HEK293 (cell line): ENCODE measurements at regions not wholly inside any gene's neighbourhood (a gene's known extent, or its start where the extent isn't known, plus 50 kb on each side); places are given as distances from the start of the nearest gene placed in this dataset.

Experiments
- CTCF ChIA-PET: fragments of 350-600 bp; formaldehyde crosslinking; extraction: SDS; loops from one replicate; lab custom pipeline; 2021; ENCODE audit warnings: antibody characterized with exemption; lab: Yijun Ruan, JAX
- POLR2A ChIA-PET: fragments of 300-600 bp; formaldehyde crosslinking; extraction: SDS; loops from one replicate; lab custom pipeline; 2020; ENCODE audit warnings: antibody characterized with exemption, inconsistent platforms; lab: Yijun Ruan, JAX
- H3K27ac ChIP-seq: fragments of 200-500 bp; sonication (Bioruptor generic); 2 replicates; pipeline ENCODE4 v1.5.1; 2014; ENCODE audit warnings: low read depth, low read length, control low read depth, inconsistent platforms; ENCODE audit errors: extremely low read depth
- H3K36me3 ChIP-seq, 2 experiments: fragments of 200-500 bp in 1 of 2; sonication (Bioruptor generic) in 1 of 2; 1 replicate in 1 of 2; 2 replicates in 1 of 2; pipeline ENCODE4 v1.5.1; 2014 to 2017; ENCODE audit warnings: inconsistent platforms in 2 of 2, low read length in 2 of 2; ENCODE audit not compliant: control insufficient read depth in 2 of 2, insufficient read depth in 1 of 2
- H3K4me1 ChIP-seq: fragments of 200-500 bp; sonication (Bioruptor generic); 2 replicates; pipeline ENCODE4 v1.5.1; 2014; ENCODE audit warnings: mild to moderate bottlenecking, low read length, inconsistent platforms; ENCODE audit not compliant: control insufficient read depth, insufficient read depth
- H3K4me3 ChIP-seq: 2 replicates; pipeline ENCODE4 v1.5.1; 2011; ENCODE audit warnings: low read depth, mild to moderate bottlenecking, control low read depth, low read length, moderate library complexity
- H3K9me3 ChIP-seq: fragments of 200-500 bp; sonication (Bioruptor generic); 2 replicates; pipeline ENCODE4 v1.5.1; 2014; ENCODE audit warnings: low read depth, low read length, inconsistent platforms; ENCODE audit not compliant: control insufficient read depth, insufficient read depth
- BCL11B ChIP-seq: fragments of 450-650 bp; formaldehyde crosslinking; IDR thresholded peaks from 2 replicates; pipeline ENCODE4 v1.5.1; 2016; ENCODE audit warnings: low read depth, missing biosample characterization, missing genetic modification characterization
- ELK4 ChIP-seq: IDR thresholded peaks from 2 replicates; pipeline ENCODE4 v1.6.1; 2011; ENCODE audit warnings: mild to moderate bottlenecking, low read depth, low read length, borderline replicate concordance
- HIC1 ChIP-seq: fragments of 450-650 bp; formaldehyde crosslinking; IDR thresholded peaks from 2 replicates; pipeline ENCODE4 v1.5.1; 2016; ENCODE audit warnings: missing biosample characterization, missing genetic modification characterization
- HOXC10 ChIP-seq: sonication (generic); formaldehyde crosslinking; IDR thresholded peaks from 2 replicates; pipeline ENCODE4 v1.8.1; 2023; ENCODE audit warnings: mild to moderate bottlenecking, missing genetic modification reagents
- KLF9 ChIP-seq: fragments of 450-650 bp; formaldehyde crosslinking; IDR thresholded peaks from 2 replicates; pipeline ENCODE4 v1.5.1; 2016; ENCODE audit warnings: missing biosample characterization, missing genetic modification characterization, low read depth
- MEIS1 ChIP-seq: sonication (generic); formaldehyde crosslinking; IDR thresholded peaks from 2 replicates; pipeline ENCODE4 v1.8.1; 2022; ENCODE audit warnings: missing genetic modification reagents, mild to moderate bottlenecking, borderline replicate concordance
- PRDM4 ChIP-seq: fragments of 450-650 bp; formaldehyde crosslinking; IDR thresholded peaks from 2 replicates; pipeline ENCODE4 v1.5.1; 2017; ENCODE audit warnings: missing biosample characterization, missing genetic modification characterization
- SP3 ChIP-seq: fragments of 450-650 bp; formaldehyde crosslinking; IDR thresholded peaks from 2 replicates; pipeline ENCODE4 v1.5.1; 2016; ENCODE audit warnings: missing biosample characterization, missing genetic modification characterization
- TCF7L2 ChIP-seq: IDR thresholded peaks from 2 replicates; pipeline ENCODE4 v1.6.1; 2011; ENCODE audit warnings: low read depth, mild to moderate bottlenecking, inconsistent platforms, low read length, moderate library complexity, borderline replicate concordance
- ZBTB48 ChIP-seq: fragments of 450-650 bp; formaldehyde crosslinking; IDR thresholded peaks from 2 replicates; pipeline ENCODE4 v1.5.1; 2016; ENCODE audit warnings: missing biosample characterization, missing genetic modification characterization
- ZIC2 ChIP-seq: fragments of 450-650 bp; formaldehyde crosslinking; IDR thresholded peaks from 2 replicates; pipeline ENCODE4 v1.5.1; 2016; ENCODE audit warnings: missing biosample characterization, missing genetic modification characterization
- ZNF140 ChIP-seq: fragments of 450-650 bp; formaldehyde crosslinking; IDR thresholded peaks from 2 replicates; pipeline ENCODE4 v1.5.1; 2016; ENCODE audit warnings: missing biosample characterization, missing genetic modification characterization
- ZNF560 ChIP-seq: fragments of 450-650 bp; formaldehyde crosslinking; IDR thresholded peaks from 2 replicates; pipeline ENCODE4 v1.5.1; 2017; ENCODE audit warnings: missing biosample characterization, missing genetic modification characterization, borderline replicate concordance
- ZNF639 ChIP-seq: fragments of 450-650 bp; formaldehyde crosslinking; IDR thresholded peaks from 2 replicates; pipeline ENCODE4 v1.5.1; 2016; ENCODE audit warnings: missing biosample characterization, missing genetic modification characterization
- ZNF776 ChIP-seq: fragments of 450-650 bp; formaldehyde crosslinking; IDR thresholded peaks from 2 replicates; pipeline ENCODE4 v1.5.0; 2017; ENCODE audit warnings: missing biosample characterization, missing genetic modification characterization, borderline replicate concordance
- ZNF791 ChIP-seq: fragments of 450-650 bp; formaldehyde crosslinking; IDR thresholded peaks from 2 replicates; pipeline ENCODE4 v1.5.1; 2016; ENCODE audit warnings: missing biosample characterization, missing genetic modification characterization
- ZNF843 ChIP-seq: fragments of 450-650 bp; formaldehyde crosslinking; IDR thresholded peaks from 2 replicates; pipeline ENCODE4 v1.5.1; 2016; ENCODE audit warnings: missing biosample characterization, missing genetic modification characterization
- ZSCAN16 ChIP-seq: fragments of 450-650 bp; formaldehyde crosslinking; IDR thresholded peaks from 2 replicates; pipeline ENCODE4 v1.5.1; 2016; ENCODE audit warnings: missing biosample characterization, missing genetic modification characterization
- TF ChIP-seq, protein P1 (sequence below): fragments of 450-650 bp; IDR thresholded peaks from 2 replicates; pipeline ENCODE4 v1.5.1; 2018; ENCODE audit warnings: missing biosample characterization, missing genetic modification characterization
- TF ChIP-seq, protein P2 (sequence below): fragments of 450-650 bp; formaldehyde crosslinking; IDR thresholded peaks from 2 replicates; pipeline ENCODE4; 2016; ENCODE audit warnings: missing biosample characterization, missing genetic modification characterization
- TF ChIP-seq, protein P3 (sequence below): fragments of 450-650 bp; formaldehyde crosslinking; IDR thresholded peaks from 2 replicates; pipeline ENCODE4 v1.5.1; 2016; ENCODE audit warnings: missing biosample characterization, missing genetic modification characterization
- TF ChIP-seq, protein P4 (sequence below): fragments of 450-650 bp; formaldehyde crosslinking; IDR thresholded peaks from 2 replicates; pipeline ENCODE4 v1.5.1; 2017; ENCODE audit warnings: missing biosample characterization, missing genetic modification characterization

DNA sequence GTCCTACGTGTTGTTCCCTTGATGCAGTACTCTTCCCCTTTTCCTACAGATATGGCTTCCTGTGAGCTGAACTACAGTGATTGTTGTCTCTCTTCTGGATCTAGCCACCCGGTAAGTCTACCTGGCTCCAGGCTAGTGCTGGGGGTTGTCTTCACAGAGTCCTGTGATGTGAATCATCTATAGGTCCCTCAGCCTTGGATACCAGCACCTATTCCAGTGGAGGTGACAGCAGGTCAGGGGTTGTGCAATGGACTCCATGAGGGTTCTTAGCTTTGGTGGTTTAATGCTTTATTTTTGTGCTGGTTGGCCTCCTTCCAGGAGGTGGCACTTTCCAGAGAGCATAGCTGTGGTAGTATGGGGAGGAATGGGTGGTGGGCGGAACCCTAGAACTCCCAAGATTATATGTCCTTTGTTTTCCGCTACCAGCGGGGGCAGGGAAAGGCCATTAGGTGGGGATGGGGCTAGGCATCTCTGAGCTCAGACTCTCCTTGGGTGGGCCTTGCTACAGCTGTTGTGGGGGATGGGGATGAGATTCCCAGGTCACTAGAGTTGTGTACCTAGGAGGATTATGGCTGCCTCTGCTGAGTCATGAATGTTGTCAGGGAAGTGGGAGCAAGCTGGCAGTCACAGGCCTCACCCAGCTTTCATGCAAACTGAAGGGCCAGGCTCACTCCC is 121.4 kb upstream of the ANKRD50 start:
- no peak for TF ChIP-seq ZNF843 (tag by site-specific recombination)
- TF ChIP-seq KLF9 (tag by site-specific recombination): no peak
- no peak for TF ChIP-seq TCF7L2
- TF ChIP-seq, protein P1, sequence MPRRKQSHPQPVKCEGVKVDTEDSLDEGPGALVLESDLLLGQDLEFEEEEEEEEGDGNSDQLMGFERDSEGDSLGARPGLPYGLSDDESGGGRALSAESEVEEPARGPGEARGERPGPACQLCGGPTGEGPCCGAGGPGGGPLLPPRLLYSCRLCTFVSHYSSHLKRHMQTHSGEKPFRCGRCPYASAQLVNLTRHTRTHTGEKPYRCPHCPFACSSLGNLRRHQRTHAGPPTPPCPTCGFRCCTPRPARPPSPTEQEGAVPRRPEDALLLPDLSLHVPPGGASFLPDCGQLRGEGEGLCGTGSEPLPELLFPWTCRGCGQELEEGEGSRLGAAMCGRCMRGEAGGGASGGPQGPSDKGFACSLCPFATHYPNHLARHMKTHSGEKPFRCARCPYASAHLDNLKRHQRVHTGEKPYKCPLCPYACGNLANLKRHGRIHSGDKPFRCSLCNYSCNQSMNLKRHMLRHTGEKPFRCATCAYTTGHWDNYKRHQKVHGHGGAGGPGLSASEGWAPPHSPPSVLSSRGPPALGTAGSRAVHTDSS (tag by site-specific recombination): no peak
- TF ChIP-seq, protein P2, sequence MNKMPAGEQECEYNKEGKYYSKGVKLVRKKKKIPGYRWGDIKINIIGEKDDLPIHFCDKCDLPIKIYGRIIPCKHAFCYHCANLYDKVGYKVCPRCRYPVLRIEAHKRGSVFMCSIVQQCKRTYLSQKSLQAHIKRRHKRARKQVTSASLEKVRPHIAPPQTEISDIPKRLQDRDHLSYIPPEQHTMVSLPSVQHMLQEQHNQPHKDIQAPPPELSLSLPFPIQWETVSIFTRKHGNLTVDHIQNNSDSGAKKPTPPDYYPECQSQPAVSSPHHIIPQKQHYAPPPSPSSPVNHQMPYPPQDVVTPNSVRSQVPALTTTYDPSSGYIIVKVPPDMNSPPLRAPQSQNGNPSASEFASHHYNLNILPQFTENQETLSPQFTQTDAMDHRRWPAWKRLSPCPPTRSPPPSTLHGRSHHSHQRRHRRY: no peak
- TF ChIP-seq ZNF776 (tag by site-specific recombination): no peak
- TF ChIP-seq, protein P3, sequence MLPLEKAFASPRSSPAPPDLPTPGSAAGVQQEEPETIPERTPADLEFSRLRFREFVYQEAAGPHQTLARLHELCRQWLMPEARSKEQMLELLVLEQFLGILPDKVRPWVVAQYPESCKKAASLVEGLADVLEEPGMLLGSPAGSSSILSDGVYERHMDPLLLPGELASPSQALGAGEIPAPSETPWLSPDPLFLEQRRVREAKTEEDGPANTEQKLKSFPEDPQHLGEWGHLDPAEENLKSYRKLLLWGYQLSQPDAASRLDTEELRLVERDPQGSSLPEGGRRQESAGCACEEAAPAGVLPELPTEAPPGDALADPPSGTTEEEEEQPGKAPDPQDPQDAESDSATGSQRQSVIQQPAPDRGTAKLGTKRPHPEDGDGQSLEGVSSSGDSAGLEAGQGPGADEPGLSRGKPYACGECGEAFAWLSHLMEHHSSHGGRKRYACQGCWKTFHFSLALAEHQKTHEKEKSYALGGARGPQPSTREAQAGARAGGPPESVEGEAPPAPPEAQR: no peak
- TF ChIP-seq BCL11B (tag by site-specific recombination): no peak
- no peak for TF ChIP-seq ZIC2
- H3K9me3 ChIP-seq: no peaks in the 10 kb centered on the region
- no peaks in the 10 kb centered on the region for H3K36me3 ChIP-seq
- POLR2A ChIA-PET: no interaction called here
- H3K27ac ChIP-seq: no peak overlapping the region
- CTCF ChIA-PET: no interaction called here
- no peaks in the 10 kb centered on the region for H3K4me1 ChIP-seq
- no peak overlapping the region for H3K4me3 ChIP-seq

- POLR2A ChIA-PET: no interaction called here
- H3K27ac ChIP-seq: no peak overlapping the region
- no peaks in the 10 kb centered on the region for H3K36me3 ChIP-seq
- CTCF ChIA-PET: no interaction called here
- H3K9me3 ChIP-seq: no peaks in the 10 kb centered on the region
- H3K4me3 ChIP-seq: no peak overlapping the region
- H3K4me1 ChIP-seq: no peaks in the 10 kb centered on the region
- TF ChIP-seq ZNF140 (tag by site-specific recombination): no peak
- TF ChIP-seq PRDM4 (tag by site-specific recombination): no peak
- no peak for TF ChIP-seq HOXC10 (CRISPR knock-in tag)
- TF ChIP-seq, protein P4, sequence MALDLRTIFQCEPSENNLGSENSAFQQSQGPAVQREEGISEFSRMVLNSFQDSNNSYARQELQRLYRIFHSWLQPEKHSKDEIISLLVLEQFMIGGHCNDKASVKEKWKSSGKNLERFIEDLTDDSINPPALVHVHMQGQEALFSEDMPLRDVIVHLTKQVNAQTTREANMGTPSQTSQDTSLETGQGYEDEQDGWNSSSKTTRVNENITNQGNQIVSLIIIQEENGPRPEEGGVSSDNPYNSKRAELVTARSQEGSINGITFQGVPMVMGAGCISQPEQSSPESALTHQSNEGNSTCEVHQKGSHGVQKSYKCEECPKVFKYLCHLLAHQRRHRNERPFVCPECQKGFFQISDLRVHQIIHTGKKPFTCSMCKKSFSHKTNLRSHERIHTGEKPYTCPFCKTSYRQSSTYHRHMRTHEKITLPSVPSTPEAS (tag by site-specific recombination): no peak
- no peak for TF ChIP-seq ZNF843 (tag by site-specific recombination)
- no peak for TF ChIP-seq ELK4
- no peak for TF ChIP-seq SP3 (tag by site-specific recombination)
- TF ChIP-seq ZNF791 (tag by site-specific recombination): no peak
- TF ChIP-seq ZBTB48 (tag by site-specific recombination): no peak
- no peak for TF ChIP-seq HIC1 (tag by site-specific recombination)
- no peak for TF ChIP-seq ZNF639 (tag by site-specific recombination)
- TF ChIP-seq ZNF560: no peak
- TF ChIP-seq ZSCAN16 (tag by site-specific recombination): no peak
- TF ChIP-seq MEIS1: no peak
Measured at GRCh38 chr4:124828382-124828781, 115.8 kb upstream of the ANKRD50 start.
